ENCODE measurements at regions not wholly inside any gene's neighbourhood (a gene's known extent, or its start where the extent isn't known, plus 50 kb on each side); places are given as distances from the start of the nearest gene placed in this dataset.

DNA sequence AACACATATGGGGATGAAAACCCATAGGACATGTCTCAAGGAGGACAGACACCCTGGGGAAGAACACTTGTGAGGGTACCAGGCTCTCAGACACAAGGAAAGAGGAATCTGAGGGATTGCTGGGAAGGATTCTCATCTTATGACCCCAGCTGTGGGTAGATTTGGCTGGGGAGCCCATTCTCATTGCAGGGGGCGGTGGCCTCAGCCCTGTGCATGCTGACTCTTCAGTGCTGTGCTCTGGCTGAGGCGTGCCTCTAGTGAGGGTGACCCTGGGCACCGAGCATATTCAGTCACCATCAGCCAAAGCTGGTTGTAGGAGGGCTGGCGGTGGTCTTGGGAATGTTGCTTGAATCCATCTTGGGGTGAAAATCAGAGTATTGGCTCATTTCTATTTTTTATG is 140.7 kb downstream of the TM9SF2 start:
- no peak for DNase-seq (ENCODE audit: low read depth)

DNA sequence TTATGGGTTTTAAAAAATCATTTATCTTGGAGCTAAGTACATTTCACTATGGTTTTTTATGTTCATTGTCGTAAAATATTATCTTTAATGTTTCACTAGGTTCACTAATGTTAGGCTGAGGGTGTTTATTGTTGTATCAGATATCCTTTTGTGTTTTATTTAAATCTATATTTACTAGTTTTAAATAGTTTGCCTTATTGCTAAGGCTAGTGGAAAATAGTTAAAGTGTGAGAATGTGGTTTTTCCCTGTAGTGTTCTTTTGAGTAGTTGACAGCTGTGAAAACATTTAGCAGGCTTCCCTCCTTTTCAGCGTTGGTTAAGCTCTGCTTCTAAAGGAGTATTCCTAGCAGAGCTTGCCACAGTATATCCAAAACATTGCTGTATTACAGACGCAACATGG is 139.0 kb downstream of the TM9SF2 start:
- no peak for DNase-seq (ENCODE audit: low read depth)

DNA sequence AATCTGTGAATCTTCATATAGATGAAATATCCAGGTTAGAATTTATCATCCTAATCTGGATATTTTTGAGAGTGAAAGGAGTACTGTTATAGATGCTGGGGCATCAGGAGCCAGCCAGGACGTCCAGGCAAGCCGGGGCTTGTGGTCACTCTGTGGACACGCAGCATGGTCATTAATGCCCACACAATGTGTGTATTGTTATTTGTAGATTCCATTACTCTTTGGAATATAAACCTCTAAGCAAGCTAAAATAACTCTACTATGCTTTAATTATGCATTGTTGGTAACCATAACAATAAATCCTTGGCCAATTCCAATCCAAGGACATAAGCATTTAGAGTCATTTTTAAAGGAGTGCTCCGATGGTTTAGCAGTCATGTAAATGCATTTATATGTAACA is 137.9 kb downstream of the TM9SF2 start:
- no peak for DNase-seq (ENCODE audit: low read depth)

DNA sequence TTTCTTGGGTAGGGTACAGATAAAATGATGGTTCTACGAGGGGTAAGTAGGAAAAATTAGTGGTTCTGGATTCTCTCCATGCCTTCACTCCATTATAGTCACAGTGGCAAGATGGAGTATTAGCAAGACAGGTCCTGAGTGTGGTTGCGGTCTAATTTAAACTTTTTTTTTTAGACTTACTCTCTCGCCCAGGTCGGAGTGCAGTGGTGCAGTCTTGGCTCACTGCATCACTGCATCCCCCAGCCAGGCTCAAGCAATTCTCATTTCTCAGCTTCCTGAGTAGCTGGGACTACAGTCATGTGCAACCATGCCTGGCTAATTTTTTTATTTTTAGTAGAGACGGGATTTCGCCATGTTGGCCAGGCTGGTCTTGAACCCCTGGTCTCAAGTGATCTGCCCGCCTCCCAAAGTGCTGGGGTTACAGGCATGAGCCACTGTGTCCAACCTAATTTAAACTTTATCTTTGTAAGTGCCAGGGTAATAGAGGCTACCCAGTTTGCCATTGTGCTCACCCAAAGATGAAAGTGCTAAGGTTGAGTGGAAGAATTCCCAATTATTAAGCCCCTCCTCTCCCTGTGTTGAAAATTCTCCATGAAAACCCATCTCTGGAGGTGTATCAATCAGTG is 135.6 kb downstream of the TM9SF2 start:
- DNase-seq (ENCODE audit: low read depth) = no peak

DNA sequence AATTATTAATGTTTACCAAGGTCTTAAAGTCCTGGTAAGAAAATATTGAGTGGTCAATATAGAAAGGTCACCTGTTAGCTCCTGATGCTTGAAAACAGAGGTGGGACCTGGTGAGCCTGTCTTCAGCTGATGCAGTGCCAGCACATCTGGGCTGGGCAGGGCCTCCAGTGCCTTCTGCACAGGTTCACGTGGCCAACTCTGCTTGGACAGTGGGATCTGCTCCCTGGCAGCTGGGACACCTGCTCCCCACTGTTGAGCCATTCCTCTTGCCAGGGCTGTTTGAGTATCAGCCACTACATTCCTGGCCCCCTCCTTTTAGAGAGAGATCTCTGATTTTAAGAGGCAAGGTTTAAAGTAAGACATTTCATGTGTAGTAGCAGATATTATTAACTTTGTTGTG is 135.0 kb downstream of the TM9SF2 start:
- DNase-seq (ENCODE audit: low read depth) = no peak

DNA sequence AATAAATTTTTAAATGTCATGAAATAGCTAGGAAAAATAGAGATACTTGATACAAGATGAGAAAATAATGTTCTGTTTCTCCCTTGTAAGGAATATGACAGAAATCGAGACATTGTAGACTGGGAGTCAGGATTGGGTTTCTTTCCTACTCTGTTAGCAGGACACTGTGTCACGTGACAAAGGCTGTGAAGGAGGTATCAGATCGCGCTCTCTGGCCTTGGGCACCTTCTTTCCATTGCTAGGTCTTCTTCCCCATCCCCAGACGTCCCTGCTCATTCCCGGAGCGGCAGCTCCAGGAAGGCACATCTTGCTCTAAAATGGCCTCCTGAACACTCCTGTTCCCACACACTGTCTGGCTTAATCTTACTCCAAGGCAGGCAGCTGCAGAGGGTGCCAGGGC is 133.4 kb downstream of the TM9SF2 start:
- no peak for DNase-seq (ENCODE audit: low read depth)

DNA sequence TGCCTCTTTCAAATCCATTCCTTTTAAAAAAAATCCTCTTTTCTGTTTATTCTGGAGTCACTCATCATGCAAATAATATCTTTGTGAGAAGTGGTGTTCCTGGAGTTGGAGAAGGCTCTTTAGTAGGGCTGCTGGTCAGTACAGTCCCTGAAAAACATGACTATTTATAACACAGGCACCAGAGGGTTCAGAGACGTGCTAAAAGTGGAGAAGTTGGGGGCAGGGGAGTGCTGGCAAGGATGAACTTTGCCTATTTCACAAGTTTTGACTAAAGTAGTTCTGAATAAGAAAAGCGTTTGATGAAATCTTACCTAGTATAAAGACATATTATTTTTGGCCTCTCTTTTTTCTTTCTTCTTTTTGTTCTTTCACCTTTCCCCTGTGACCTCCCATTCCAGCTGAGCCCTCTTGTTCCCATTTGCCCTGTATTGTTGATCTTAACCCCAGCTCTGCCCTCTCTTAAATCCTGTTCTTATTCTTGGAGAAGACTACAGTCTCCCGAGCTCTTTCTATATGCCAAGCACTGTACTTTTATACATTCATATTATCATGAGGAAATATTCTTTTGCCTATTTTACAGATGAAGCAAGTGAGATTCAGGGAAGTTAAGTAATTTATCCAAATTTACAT is 129.1 kb downstream of the TM9SF2 start:
- no peak for DNase-seq (ENCODE audit: low read depth)

DNA sequence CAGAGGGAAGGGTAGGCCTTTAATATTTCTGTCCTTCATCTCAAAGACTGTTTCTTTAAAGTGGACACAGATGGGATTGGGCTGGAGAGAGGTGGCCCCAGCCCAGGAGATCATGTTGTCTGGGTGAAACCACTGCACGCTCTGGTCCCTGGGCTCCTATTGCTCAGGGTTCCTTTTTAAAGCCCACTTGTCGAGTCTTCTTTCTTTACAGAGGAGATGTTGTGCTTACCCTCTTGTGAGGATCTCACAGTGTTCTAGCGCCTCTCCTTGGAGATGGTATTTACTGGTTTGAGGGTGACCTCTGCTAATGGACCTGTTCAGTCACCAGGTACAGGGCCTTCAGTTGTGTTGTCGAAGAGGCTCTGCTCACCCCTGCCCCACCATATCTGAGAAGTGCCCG is 128.4 kb downstream of the TM9SF2 start:
- DNase-seq (ENCODE audit: low read depth) = no peak

DNA sequence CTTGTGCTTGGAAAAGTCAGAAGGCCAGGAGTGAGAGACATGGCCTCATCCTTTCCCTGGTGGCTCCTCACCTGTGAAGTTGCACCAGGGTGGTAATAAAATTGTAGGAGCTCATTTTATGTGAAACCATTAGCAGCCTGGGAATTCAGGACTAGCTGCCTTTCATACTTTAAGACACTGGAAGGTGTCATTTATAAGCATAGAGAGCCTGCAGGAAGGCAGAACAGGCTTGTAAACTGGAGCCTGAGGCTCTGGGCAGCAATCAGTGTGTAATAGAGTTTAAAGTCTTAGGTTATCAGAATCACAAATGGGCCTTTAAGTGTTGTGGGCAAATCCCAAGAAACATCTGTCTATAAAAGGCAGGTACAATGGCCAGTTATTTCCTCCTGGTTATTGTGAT is 127.2 kb downstream of the TM9SF2 start:
- no peak for DNase-seq (ENCODE audit: low read depth)

DNA sequence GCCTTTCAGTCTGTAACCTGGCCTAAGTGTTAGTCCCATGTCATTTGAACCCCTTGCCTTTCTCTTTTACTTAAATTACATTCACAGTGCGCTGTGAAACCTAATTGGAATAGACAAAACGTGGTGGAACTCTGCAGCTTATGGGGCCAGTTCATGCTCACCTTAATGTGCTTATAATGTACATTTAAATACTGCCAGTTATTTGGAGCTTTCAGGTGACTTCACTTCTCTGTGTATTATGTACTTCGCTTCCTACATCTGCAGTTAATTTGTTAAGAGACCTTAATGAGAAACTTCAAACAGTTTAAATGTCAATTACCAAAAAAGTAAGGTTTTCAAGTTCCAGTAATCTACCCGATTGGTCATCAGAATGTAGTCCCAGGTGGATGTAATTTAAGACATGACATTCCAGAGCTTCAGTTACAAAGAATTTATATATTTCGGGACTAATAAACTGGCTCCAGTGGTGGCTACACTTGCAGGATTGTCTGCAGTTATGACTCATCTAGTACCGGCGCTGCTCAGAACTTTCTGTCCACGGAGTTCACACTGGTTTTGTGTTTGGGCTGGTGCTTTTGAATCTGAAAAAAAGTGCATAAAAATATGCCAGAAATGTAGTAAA is 125.3 kb downstream of the TM9SF2 start:
- DNase-seq (ENCODE audit: low read depth) = peak; percentile 75

DNA sequence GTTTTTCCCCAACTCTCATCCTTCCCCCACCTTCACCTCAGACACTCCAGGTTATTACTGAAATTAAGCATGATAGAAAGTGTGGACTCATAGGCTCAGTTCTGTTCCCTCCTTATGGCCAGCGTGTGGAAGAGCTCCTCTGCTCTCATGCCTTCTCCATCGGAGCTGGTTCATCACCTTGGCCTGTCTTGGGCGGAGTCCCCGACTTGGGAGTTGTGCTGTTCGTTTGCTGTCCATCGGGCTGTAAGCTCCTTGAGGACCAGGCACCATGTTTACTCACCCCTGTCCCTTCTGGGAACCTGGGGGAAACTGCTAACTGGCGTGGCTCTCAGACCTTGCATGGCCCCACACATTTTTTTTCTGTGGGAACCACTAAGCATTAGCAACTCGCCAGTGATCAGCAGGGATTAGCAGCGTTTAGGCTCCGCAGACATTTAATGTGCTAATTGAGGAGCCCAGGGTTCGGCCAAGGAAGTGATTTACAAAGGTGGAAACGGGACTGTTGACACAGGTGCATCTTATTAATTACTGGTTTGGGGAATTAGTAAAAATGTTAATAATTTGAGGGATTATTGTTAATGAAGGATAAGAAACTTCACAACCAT is 123.8 kb downstream of the TM9SF2 start:
- DNase-seq (ENCODE audit: low read depth) = no peak

DNA sequence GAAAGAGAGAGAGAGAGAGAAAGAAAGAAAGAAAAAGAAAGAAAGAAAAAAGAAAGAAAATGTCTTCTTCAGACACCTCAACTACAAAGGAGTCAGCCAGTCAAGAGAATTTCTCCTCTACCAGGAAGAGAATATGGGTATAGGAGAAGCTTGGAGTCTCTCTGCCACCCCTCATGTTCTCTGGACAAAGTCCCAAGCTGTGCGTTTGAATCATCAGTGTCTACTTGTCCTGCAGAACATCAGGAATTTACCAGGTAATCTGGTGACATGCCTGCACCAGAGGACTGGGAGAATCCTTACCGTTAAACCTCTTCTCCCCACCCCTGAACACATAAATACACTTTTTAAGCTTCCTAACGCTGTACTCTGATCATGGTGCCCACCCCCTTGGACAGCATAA is 119.5 kb downstream of the TM9SF2 start:
- no peak for DNase-seq (ENCODE audit: low read depth)

DNA sequence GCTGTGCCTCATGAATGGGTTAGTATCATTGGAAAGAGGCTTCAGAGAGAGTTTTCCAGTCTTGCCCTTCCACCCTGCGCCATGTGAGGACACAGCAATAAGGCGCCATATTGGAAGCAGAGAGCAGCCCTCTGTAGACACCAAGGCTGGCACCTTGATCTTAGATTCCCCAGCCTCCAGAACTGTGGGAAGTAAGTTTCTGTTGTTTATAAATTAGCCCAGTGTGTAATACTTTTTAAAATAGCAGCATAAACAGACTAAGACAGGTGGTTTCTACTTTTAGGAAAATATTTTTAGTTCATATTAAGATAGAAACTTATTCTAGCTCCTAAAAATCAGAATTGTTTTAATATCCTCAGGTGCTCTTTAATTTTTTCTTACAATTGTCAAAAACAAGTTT is 117.9 kb downstream of the TM9SF2 start:
- DNase-seq (ENCODE audit: low read depth) = no peak

DNA sequence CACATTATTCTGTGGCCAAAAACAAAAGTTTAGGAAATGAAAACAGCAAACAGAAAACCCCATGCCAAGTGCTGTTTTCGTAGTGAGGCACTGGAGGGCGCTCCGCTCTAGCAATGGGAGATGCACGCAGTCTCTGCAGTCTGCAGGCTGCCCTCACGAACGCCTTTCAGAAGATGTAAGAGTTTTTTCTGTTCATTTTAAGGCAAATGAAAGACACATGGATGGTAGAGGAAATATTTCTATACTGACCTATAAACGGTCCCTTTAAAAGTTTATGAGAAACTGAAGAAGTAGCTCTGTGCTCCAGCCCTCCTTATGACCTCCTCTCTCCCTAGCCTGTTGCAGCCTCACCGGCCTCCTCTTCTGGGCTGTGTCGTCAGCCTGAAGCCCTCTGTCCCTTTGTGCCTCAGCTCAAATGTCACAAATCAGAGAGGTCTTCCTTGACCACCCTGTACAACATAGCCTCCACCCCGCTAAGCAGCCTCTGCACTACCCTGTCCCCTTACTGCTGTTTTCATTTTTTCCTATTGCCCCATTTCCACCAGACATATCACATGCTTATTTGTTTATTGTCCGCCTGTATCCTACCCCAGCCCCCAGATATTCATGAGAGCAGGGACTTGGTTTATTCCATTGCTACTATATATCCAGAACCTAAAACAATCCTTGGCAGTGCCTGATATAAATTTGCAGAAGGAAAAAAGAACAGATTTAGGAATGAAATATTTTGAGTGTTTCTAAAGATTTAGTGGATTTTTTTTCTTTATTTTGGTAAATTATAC is 116.4 kb downstream of the TM9SF2 start:
- peak; percentile 59 for DNase-seq (ENCODE audit: low read depth)

DNA sequence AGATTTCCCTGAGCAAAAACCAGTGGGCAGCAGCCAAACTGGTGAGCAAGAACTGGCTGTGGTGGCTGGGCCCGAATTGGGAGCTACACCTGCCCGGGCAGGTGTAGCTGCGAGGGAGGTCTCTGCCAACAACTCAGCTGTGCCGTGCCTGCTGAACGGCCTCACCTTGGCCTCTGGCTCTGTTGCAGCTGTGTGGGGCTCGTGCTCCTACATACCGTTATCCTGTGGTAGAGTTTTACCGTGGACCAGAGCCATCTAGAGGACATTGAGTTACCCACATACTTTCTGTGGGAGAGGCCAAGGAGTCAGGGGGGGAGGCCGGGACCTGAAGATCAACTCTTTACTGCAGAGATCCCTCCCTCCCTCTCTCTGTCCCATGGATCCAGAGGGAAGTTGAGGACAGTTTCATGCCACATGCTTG is 113.2 kb downstream of the TM9SF2 start:
- peak; percentile 16 for DNase-seq (ENCODE audit: low read depth)
